IMR-90 (cell line): ENCODE measurements at regions not wholly inside any gene's neighbourhood (a gene's known extent, or its start where the extent isn't known, plus 50 kb on each side); places are given as distances from the start of the nearest gene placed in this dataset.

ENCODE experiments used
- ATAC-seq: fragments of 200-7000 bp; cut with Tn5 transposase; 2 replicates; pipeline ENCODE4 v1.9.1; 2020; ENCODE audit warnings: low read depth, mild to moderate bottlenecking, moderate library complexity
- BruUV-seq: library from RNA; stranded (reverse); fragments of 400-500 nt; replicated peaks from 2 replicates; lab custom pipeline; 2021; lab: Mats Ljungman, UMichigan
- CTCF ChIA-PET: fragments of 300-600 bp; formaldehyde crosslinking; extraction: SDS; loops from one replicate; lab custom pipeline; 2021; ENCODE audit warnings: antibody characterized with exemption; lab: Yijun Ruan, JAX
- POLR2A ChIA-PET: fragments of 300-600 bp; sonication (Branson Sonifier 250); formaldehyde crosslinking; loops from one replicate; lab custom pipeline; 2022; ENCODE audit warnings: antibody characterized with exemption; ENCODE audit not compliant: unreplicated experiment; lab: Charles Lee
- DNase-seq: peaks from one replicate; pipeline ENCODE4 v3.0.0; 2013
- H2AFZ ChIP-seq: replicated peaks from 2 replicates; pipeline ENCODE3; 2013; ENCODE audit warnings: low read length, mild to moderate bottlenecking; ENCODE audit not compliant: poor library complexity
- H2AK5ac ChIP-seq: 2 replicates; pipeline ENCODE4 v1.6.1; 2013; ENCODE audit warnings: low read depth, low read length, inconsistent platforms
- H2AK9ac ChIP-seq: replicated peaks from 2 replicates; pipeline ENCODE3; 2013; ENCODE audit warnings: mild to moderate bottlenecking, low read depth, low read length, moderate library complexity; ENCODE audit not compliant: poor library complexity
- H2BK120ac ChIP-seq: 2 replicates; pipeline ENCODE4 v1.6.1; 2013; ENCODE audit warnings: low read depth, low read length, inconsistent platforms
- H2BK15ac ChIP-seq: 3 replicates; pipeline ENCODE4 v1.6.1; 2013; ENCODE audit warnings: low read depth, low read length, inconsistent platforms
- H2BK20ac ChIP-seq: 2 replicates; pipeline ENCODE4 v1.6.1; 2013; ENCODE audit warnings: low read depth, mild to moderate bottlenecking, inconsistent platforms, low read length, moderate library complexity
- H2BK5ac ChIP-seq: 2 replicates; pipeline ENCODE4 v1.6.1; 2013; ENCODE audit warnings: mild to moderate bottlenecking, low read depth, low read length, inconsistent platforms; ENCODE audit not compliant: poor library complexity, severe bottlenecking
- H3K14ac ChIP-seq: replicated peaks from 2 replicates; pipeline ENCODE4 v1.6.1; 2013; ENCODE audit warnings: low read depth, low read length, inconsistent platforms
- H3K18ac ChIP-seq: 2 replicates; pipeline ENCODE4 v1.6.1; 2013; ENCODE audit warnings: low read depth, low read length, control low read depth
- H3K23ac ChIP-seq: 2 replicates; pipeline ENCODE4 v1.6.1; 2013; ENCODE audit warnings: low read depth, low read length, inconsistent platforms
- H3K27ac ChIP-seq: 2 replicates; pipeline ENCODE4 v1.5.1; 2013; ENCODE audit warnings: mild to moderate bottlenecking, control low read depth, low read length; ENCODE audit not compliant: insufficient read depth
- H3K27me3 ChIP-seq: 2 replicates; pipeline ENCODE4 v1.6.1; 2013; ENCODE audit warnings: low read length; ENCODE audit not compliant: control insufficient read depth, insufficient read depth
- H3K36me3 ChIP-seq: 2 replicates; pipeline ENCODE4 v1.6.1; 2013; ENCODE audit warnings: low read length, mixed read lengths; ENCODE audit not compliant: control insufficient read depth, insufficient read depth
- H3K4ac ChIP-seq: 2 replicates; pipeline ENCODE4 v1.6.1; 2013; ENCODE audit warnings: low read depth, low read length, inconsistent platforms
- H3K4me1 ChIP-seq: 2 replicates; pipeline ENCODE4 v1.6.1; 2013; ENCODE audit warnings: low read length, mixed read lengths; ENCODE audit not compliant: control insufficient read depth, insufficient read depth
- H3K4me2 ChIP-seq: 2 replicates; pipeline ENCODE4 v1.6.1; 2013; ENCODE audit warnings: low read depth, mild to moderate bottlenecking, control low read depth, low read length, moderate library complexity
- H3K4me3 ChIP-seq: 2 replicates; pipeline ENCODE4 v1.5.1; 2013; ENCODE audit warnings: low read depth, mild to moderate bottlenecking, control low read depth, low read length, moderate library complexity; ENCODE audit not compliant: insufficient read depth
- H3K56ac ChIP-seq: 2 replicates; pipeline ENCODE4 v1.6.1; 2013; ENCODE audit warnings: low read length, inconsistent platforms; ENCODE audit not compliant: insufficient read depth; ENCODE audit errors: extremely low read depth
- H3K79me1 ChIP-seq, 2 experiments: 2 replicates each; pipeline ENCODE4 v1.6.1; 2013; ENCODE audit warnings: low read length in 2 of 2, inconsistent platforms in 1 of 2, low read depth in 1 of 2
- H3K9ac ChIP-seq: 2 replicates; pipeline ENCODE4 v1.6.1; 2013; ENCODE audit warnings: low read depth, low read length, control low read depth
- H3K9me1 ChIP-seq: 2 replicates; pipeline ENCODE4 v1.6.1; 2013; ENCODE audit warnings: low read length, inconsistent platforms; ENCODE audit not compliant: insufficient read depth
- H3K9me3 ChIP-seq: 2 replicates; pipeline ENCODE4 v1.6.1; 2013; ENCODE audit warnings: low read length; ENCODE audit not compliant: control insufficient read depth, insufficient read depth
- H4K20me1 ChIP-seq: 2 replicates; pipeline ENCODE4 v1.6.1; 2013; ENCODE audit warnings: low read length, inconsistent platforms; ENCODE audit not compliant: insufficient read depth
- H4K5ac ChIP-seq: 2 replicates; pipeline ENCODE4 v1.6.1; 2013; ENCODE audit warnings: mild to moderate bottlenecking, low read depth, low read length, control low read depth
- H4K8ac ChIP-seq, 2 experiments: 2 replicates each; pipeline ENCODE4 v1.6.1; 2013; ENCODE audit warnings: low read depth in 2 of 2, low read length in 2 of 2, control low read depth in 1 of 2, inconsistent platforms in 1 of 2
- H4K91ac ChIP-seq: 2 replicates; pipeline ENCODE4 v1.6.1; 2013; ENCODE audit warnings: low read depth, low read length, inconsistent platforms; ENCODE audit not compliant: insufficient read depth
- BHLHE40 ChIP-seq: fragments of 150-350 bp; IDR thresholded peaks from 2 replicates; pipeline ENCODE4 v1.6.1; 2016; ENCODE audit warnings: mild to moderate bottlenecking, low read depth, low read length
- CEBPB ChIP-seq: IDR thresholded peaks from 2 replicates; pipeline ENCODE4 v1.6.1; 2012; ENCODE audit warnings: low read depth, low read length, improper control_type of control experiment
- CHD1 ChIP-seq: IDR thresholded peaks from 2 replicates; pipeline ENCODE4 v1.6.1; 2012; ENCODE audit warnings: low read depth, low read length, improper control_type of control experiment
- FOS ChIP-seq: fragments of 150-350 bp; IDR thresholded peaks from 2 replicates; pipeline ENCODE4 v1.6.1; 2016; ENCODE audit warnings: low read depth, low read length
- MAFK ChIP-seq: IDR thresholded peaks from 2 replicates; pipeline ENCODE4 v1.6.1; 2012; ENCODE audit warnings: low read depth, low read length, improper control_type of control experiment
- MAZ ChIP-seq: IDR thresholded peaks from 2 replicates; pipeline ENCODE4 v1.6.1; 2012; ENCODE audit warnings: low read depth, mild to moderate bottlenecking, low read length, improper control_type of control experiment, moderate library complexity, borderline replicate concordance
- MXI1 ChIP-seq: IDR thresholded peaks from 2 replicates; pipeline ENCODE4 v1.6.1; 2012; ENCODE audit warnings: low read depth, mild to moderate bottlenecking, low read length, moderate library complexity, borderline replicate concordance
- NFE2L2 ChIP-seq: fragments of 150-350 bp; IDR thresholded peaks from 2 replicates; pipeline ENCODE4 v1.6.1; 2016; ENCODE audit warnings: low read depth, mild to moderate bottlenecking, low read length
- POLR2A ChIP-seq: IDR thresholded peaks from 2 replicates; pipeline ENCODE4 v1.6.1; 2012; ENCODE audit warnings: mild to moderate bottlenecking, low read depth, low read length
- RAD21 ChIP-seq: IDR thresholded peaks from 2 replicates; pipeline ENCODE4 v1.6.1; 2012; ENCODE audit warnings: low read length, improper control_type of control experiment
- RCOR1 ChIP-seq: IDR thresholded peaks from 2 replicates; pipeline ENCODE4 v1.6.1; 2012; ENCODE audit warnings: mild to moderate bottlenecking, low read length, improper control_type of control experiment; ENCODE audit not compliant: insufficient replicate concordance
- RFX5 ChIP-seq: IDR thresholded peaks from 2 replicates; pipeline ENCODE4 v1.8.0; 2012; ENCODE audit warnings: low read depth, mild to moderate bottlenecking, low read length, moderate library complexity
- SMC3 ChIP-seq: fragments of 150-350 bp; IDR thresholded peaks from 2 replicates; pipeline ENCODE4 v1.6.1; 2016; ENCODE audit warnings: low read depth, mild to moderate bottlenecking, antibody characterized with exemption, low read length, moderate library complexity
- WGBS, 2 experiments: methylation state at CpG; one replicate each; pipeline versions ENCODE4 v1.1.5 to v1.1.7; 2013; ENCODE audit warnings: missing lambda C conversion rate in 2 of 2; ENCODE audit not compliant: insufficient read length in 1 of 2; ENCODE audit errors: extremely low coverage in 2 of 2; 5-methylcytosine and 5-hydroxymethylcytosine counted together
- dilution Hi-C: fragments of 300-500 bp; cut with HindIII; formaldehyde crosslinking; loops from one replicate; pipeline ENCODE4 v1.14.3; 2018; ENCODE audit warnings: low sequenced_read_pairs; ENCODE audit not compliant: unreplicated experiment
- in situ Hi-C: fragments of 300-500 bp; cut with MboI; formaldehyde crosslinking; loops from 3 replicates; pipeline ENCODE4 v1.14.3; 2019; ENCODE audit warnings: low sequenced_read_pairs, inconsistent platforms, mixed read lengths
- intact Hi-C: fragments of 100-400 bp; cut with micrococcal nuclease; formaldehyde crosslinking; loops from 2 replicates; pipeline ENCODE4 v1.10.0; 2022
- TF ChIP-seq, protein P1 (sequence below): fragments of 150-350 bp; IDR thresholded peaks from 2 replicates; pipeline ENCODE4 v1.6.1; 2016; ENCODE audit warnings: low read depth, mild to moderate bottlenecking, low read length, moderate library complexity, borderline replicate concordance
- TF ChIP-seq, protein P2 (sequence below): conservative IDR thresholded peaks from 2 replicates; pipeline ENCODE4 v1.5.1; 2012; ENCODE audit warnings: mild to moderate bottlenecking, low read depth, low read length, improper control_type of control experiment
- TF ChIP-seq, protein P3 (sequence below): fragments of 150-350 bp; IDR thresholded peaks from 2 replicates; pipeline ENCODE4 v1.6.1; 2017; ENCODE audit warnings: mild to moderate bottlenecking, antibody characterized with exemption, low read length, low read depth

DNA sequence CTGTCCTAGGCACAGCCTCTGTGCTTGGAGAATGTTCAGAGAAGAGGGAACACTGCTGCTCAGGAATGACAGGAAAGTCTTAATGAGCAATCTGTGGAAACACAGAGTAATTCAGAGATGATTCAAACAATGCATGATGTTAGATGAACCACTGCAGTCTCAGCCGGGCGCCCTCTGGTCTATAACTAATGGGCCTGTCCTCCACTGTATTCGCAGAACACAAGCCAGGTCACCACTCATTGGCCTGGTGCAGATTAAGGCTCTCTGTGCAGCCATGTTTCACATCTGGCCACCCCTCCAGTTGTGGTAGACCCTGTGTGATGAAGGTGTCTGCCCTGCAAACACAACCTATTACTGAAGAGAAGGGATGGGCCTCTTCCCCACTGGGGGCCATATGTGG, 281.7 kb upstream of the ROPN1 start:
- ATAC-seq (no peak; the same call in 1 of the 2 replicates), DNase-seq (peak; percentile 17)
- 0 out of 2 replicates have a peak overlapping the region, but pooled peaks have one; percentile 0 for H3K14ac ChIP-seq
- no peak overlapping the region for H3K4ac ChIP-seq
- no peak overlapping the region for H3K9ac ChIP-seq
- no peak overlapping the region for H2BK20ac ChIP-seq
- H3K36me3 ChIP-seq = no peaks in the 10 kb centered on the region; the same call in 1 of the 2 replicates
- dilution Hi-C loops (no loop called here), in situ Hi-C loops (no loop called here), intact Hi-C loops (no loop called here)
- H3K79me1 ChIP-seq = no peaks in the 10 kb centered on the region
- no peak overlapping the region for H4K5ac ChIP-seq
- H3K27ac ChIP-seq = no peak overlapping the region
- H2AFZ ChIP-seq = no peak overlapping the region
- H3K9me3 ChIP-seq = no peaks in the 10 kb centered on the region
- no peak overlapping the region for H2AK5ac ChIP-seq
- no peak overlapping the region for H3K4me2 ChIP-seq
- H4K91ac ChIP-seq = no peak overlapping the region
- WGBS, 2 experiments = 67% methylated on average over 2 of the region's 3 CpGs; no CpG with 5 or more reads in 1 of the 2 experiments
- no peak overlapping the region for H2BK5ac ChIP-seq
- CTCF ChIA-PET = no interaction called here
- H3K56ac ChIP-seq = no peak overlapping the region
- no peak overlapping the region for H4K8ac ChIP-seq
- H2AK9ac ChIP-seq = no peak overlapping the region
- H3K9me1 ChIP-seq = no peaks in the 10 kb centered on the region; the same call in 1 of the 2 replicates
- H2BK15ac ChIP-seq = no peak overlapping the region
- no TSS peak for BruUV-seq
- H2BK120ac ChIP-seq = no peak overlapping the region
- H3K4me3 ChIP-seq = no peak overlapping the region
- H3K4me1 ChIP-seq = peaks cover 2% of the 10 kb centered on the region
- H3K23ac ChIP-seq = no peak overlapping the region
- TF ChIP-seq RFX5 (no peak), MAFK (no peak), MXI1 (no peak), NFE2L2 (no peak), RAD21 (no peak), FOS (no peak), RCOR1 (no peak), BHLHE40 (no peak), CEBPB (no peak), POLR2A (no peak), SMC3 (no peak), CHD1 (no peak), MAZ (no peak)
- TF ChIP-seq, protein P1, sequence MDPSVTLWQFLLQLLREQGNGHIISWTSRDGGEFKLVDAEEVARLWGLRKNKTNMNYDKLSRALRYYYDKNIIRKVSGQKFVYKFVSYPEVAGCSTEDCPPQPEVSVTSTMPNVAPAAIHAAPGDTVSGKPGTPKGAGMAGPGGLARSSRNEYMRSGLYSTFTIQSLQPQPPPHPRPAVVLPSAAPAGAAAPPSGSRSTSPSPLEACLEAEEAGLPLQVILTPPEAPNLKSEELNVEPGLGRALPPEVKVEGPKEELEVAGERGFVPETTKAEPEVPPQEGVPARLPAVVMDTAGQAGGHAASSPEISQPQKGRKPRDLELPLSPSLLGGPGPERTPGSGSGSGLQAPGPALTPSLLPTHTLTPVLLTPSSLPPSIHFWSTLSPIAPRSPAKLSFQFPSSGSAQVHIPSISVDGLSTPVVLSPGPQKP = no peak
- TF ChIP-seq, protein P2, sequence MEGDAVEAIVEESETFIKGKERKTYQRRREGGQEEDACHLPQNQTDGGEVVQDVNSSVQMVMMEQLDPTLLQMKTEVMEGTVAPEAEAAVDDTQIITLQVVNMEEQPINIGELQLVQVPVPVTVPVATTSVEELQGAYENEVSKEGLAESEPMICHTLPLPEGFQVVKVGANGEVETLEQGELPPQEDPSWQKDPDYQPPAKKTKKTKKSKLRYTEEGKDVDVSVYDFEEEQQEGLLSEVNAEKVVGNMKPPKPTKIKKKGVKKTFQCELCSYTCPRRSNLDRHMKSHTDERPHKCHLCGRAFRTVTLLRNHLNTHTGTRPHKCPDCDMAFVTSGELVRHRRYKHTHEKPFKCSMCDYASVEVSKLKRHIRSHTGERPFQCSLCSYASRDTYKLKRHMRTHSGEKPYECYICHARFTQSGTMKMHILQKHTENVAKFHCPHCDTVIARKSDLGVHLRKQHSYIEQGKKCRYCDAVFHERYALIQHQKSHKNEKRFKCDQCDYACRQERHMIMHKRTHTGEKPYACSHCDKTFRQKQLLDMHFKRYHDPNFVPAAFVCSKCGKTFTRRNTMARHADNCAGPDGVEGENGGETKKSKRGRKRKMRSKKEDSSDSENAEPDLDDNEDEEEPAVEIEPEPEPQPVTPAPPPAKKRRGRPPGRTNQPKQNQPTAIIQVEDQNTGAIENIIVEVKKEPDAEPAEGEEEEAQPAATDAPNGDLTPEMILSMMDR = no peak
- TF ChIP-seq, protein P3, sequence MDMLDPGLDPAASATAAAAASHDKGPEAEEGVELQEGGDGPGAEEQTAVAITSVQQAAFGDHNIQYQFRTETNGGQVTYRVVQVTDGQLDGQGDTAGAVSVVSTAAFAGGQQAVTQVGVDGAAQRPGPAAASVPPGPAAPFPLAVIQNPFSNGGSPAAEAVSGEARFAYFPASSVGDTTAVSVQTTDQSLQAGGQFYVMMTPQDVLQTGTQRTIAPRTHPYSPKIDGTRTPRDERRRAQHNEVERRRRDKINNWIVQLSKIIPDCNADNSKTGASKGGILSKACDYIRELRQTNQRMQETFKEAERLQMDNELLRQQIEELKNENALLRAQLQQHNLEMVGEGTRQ = no peak
- H3K18ac ChIP-seq = no peak overlapping the region
- no peaks in the 10 kb centered on the region for H4K20me1 ChIP-seq
- H3K27me3 ChIP-seq = no peaks in the 10 kb centered on the region
- POLR2A ChIA-PET = no interaction called here
